GM23338 (cell line): ENCODE measurements at regions not wholly inside any gene's neighbourhood (a gene's known extent, or its start where the extent isn't known, plus 50 kb on each side); places are given as distances from the start of the nearest gene placed in this dataset.

Experiments
- ATAC-seq: fragments of 200-7000 bp; cut with Tn5 transposase; 3 replicates; pipeline ENCODE4 v1.9.1; 2020
- DNase-seq: peaks from one replicate; pipeline ENCODE4 v3.0.0-alpha.2; 2015; ENCODE audit warnings: low spot score
- H2AFZ ChIP-seq: fragments of 200-600 bp; sonication (generic); 2 replicates; pipeline ENCODE4 v1.8.0; 2016; ENCODE audit warnings: antibody characterized with exemption, mild to moderate bottlenecking, moderate library complexity
- H3F3A ChIP-seq: fragments of 200-600 bp; sonication (generic); replicated peaks from 2 replicates; pipeline ENCODE4 v1.8.0; 2017; ENCODE audit warnings: antibody characterized with exemption, mixed run types, low read depth
- H3K27ac ChIP-seq: fragments of 200-600 bp; sonication (generic); 2 replicates; pipeline ENCODE4 v1.6.1; 2016; ENCODE audit warnings: low read depth
- H3K27me3 ChIP-seq: fragments of 200-600 bp; sonication (generic); 2 replicates; pipeline ENCODE4 v1.8.0; 2016; ENCODE audit warnings: mild to moderate bottlenecking, mixed run types, moderate library complexity; ENCODE audit not compliant: insufficient read depth
- H3K36me3 ChIP-seq: fragments of 200-600 bp; sonication (generic); 2 replicates; pipeline ENCODE4 v1.8.0; 2016; ENCODE audit warnings: mild to moderate bottlenecking; ENCODE audit not compliant: insufficient read depth
- H3K4me1 ChIP-seq: fragments of 200-600 bp; sonication (generic); 2 replicates; pipeline ENCODE4 v1.8.0; 2016; ENCODE audit warnings: mild to moderate bottlenecking, moderate library complexity; ENCODE audit not compliant: insufficient read depth
- H3K4me2 ChIP-seq: fragments of 200-600 bp; sonication (generic); 2 replicates; pipeline ENCODE4 v1.7.1; 2017; ENCODE audit warnings: mixed run types
- H3K4me3 ChIP-seq: fragments of 200-600 bp; sonication (generic); 2 replicates; pipeline ENCODE4 v1.6.1; 2016; ENCODE audit warnings: mixed run types
- H3K79me2 ChIP-seq: fragments of 200-600 bp; sonication (generic); replicated peaks from 2 replicates; pipeline ENCODE4 v1.8.0; 2017; ENCODE audit warnings: mild to moderate bottlenecking; ENCODE audit not compliant: insufficient read depth
- H3K9me2 ChIP-seq: fragments of 200-600 bp; sonication (generic); 2 replicates; pipeline ENCODE4 v1.8.0; 2017; ENCODE audit not compliant: insufficient read depth
- H4K20me1 ChIP-seq: fragments of 200-600 bp; sonication (generic); replicated peaks from 2 replicates; pipeline ENCODE4 v1.8.0; 2017; ENCODE audit warnings: mild to moderate bottlenecking; ENCODE audit not compliant: insufficient read depth
- H3K27ac Mint-ChIP-seq: 2 replicates; pipeline ENCODE4 v1.8.0; 2020; ENCODE audit warnings: inconsistent platforms, mild to moderate bottlenecking, moderate library complexity, mixed read lengths
- H3K27me3 Mint-ChIP-seq: 3 replicates; pipeline ENCODE4 v1.8.0; 2022; ENCODE audit warnings: low read depth, mild to moderate bottlenecking, moderate library complexity, mixed read lengths, inconsistent platforms; ENCODE audit not compliant: insufficient read depth, poor library complexity
- H3K36me3 Mint-ChIP-seq: 3 replicates; pipeline ENCODE4 v1.8.0; 2021; ENCODE audit warnings: low read depth, mild to moderate bottlenecking, inconsistent platforms, moderate library complexity, mixed read lengths
- H3K4me1 Mint-ChIP-seq: 3 replicates; pipeline ENCODE4 v1.8.0; 2020; ENCODE audit warnings: mild to moderate bottlenecking, inconsistent platforms, mixed read lengths
- H3K4me3 Mint-ChIP-seq: 3 replicates; pipeline ENCODE4 v1.8.0; 2021; ENCODE audit warnings: moderate library complexity, mild to moderate bottlenecking, inconsistent platforms, mixed read lengths
- H3K9me3 Mint-ChIP-seq: 3 replicates; pipeline ENCODE4 v1.8.0; 2020; ENCODE audit warnings: moderate library complexity, mild to moderate bottlenecking, inconsistent platforms, mixed read lengths
- CREB1 ChIP-seq: fragments of 250-450 bp; sonication (Bioruptor Pico); IDR thresholded peaks from 2 replicates; pipeline ENCODE4 v1.5.0; 2020; ENCODE audit warnings: low read depth, mild to moderate bottlenecking, moderate library complexity
- EZH2 ChIP-seq: fragments of 200-600 bp; sonication (generic); IDR thresholded peaks from one replicate; pipeline ENCODE4 v1.8.0; 2017; ENCODE audit warnings: antibody characterized with exemption, mild to moderate bottlenecking, low read depth; ENCODE audit not compliant: unreplicated experiment
- EZH2phosphoT487 ChIP-seq: fragments of 200-600 bp; sonication (generic); IDR thresholded peaks from one replicate; pipeline ENCODE4 v1.8.1; 2018; ENCODE audit warnings: antibody characterized with exemption; ENCODE audit not compliant: unreplicated experiment
- JUNB ChIP-seq: IDR thresholded peaks from one replicate; pipeline ENCODE4 v1.6.1; 2016; ENCODE audit warnings: antibody characterized with exemption; ENCODE audit not compliant: unreplicated experiment
- NANOG ChIP-seq: IDR thresholded peaks from 2 replicates; pipeline ENCODE4 v1.6.1; 2016; ENCODE audit warnings: antibody characterized with exemption, borderline replicate concordance
- POLR2AphosphoS5 ChIP-seq: IDR thresholded peaks from 2 replicates; pipeline ENCODE4 v1.6.1; 2016; ENCODE audit warnings: antibody characterized with exemption, low read depth
- REST ChIP-seq: IDR thresholded peaks from one replicate; pipeline ENCODE4 v1.6.1; 2018; ENCODE audit warnings: antibody characterized with exemption; ENCODE audit not compliant: unreplicated experiment
- STAT1 ChIP-seq: IDR thresholded peaks from one replicate; pipeline ENCODE4 v1.6.1; 2016; ENCODE audit warnings: antibody characterized with exemption; ENCODE audit not compliant: unreplicated experiment
- ZNF114 ChIP-seq: fragments of 250-450 bp; sonication (Bioruptor Pico); IDR thresholded peaks from 2 replicates; pipeline ENCODE4 v1.5.0; 2020; ENCODE audit warnings: mild to moderate bottlenecking, moderate library complexity
- ZNF331 ChIP-seq: fragments of 250-450 bp; sonication (Bioruptor Pico); IDR thresholded peaks from 2 replicates; pipeline ENCODE4 v1.5.0; 2020; ENCODE audit warnings: low read depth, mild to moderate bottlenecking, moderate library complexity
- ZNF462 ChIP-seq: fragments of 250-450 bp; sonication (Bioruptor Pico); IDR thresholded peaks from 2 replicates; pipeline ENCODE4 v1.5.0; 2020; ENCODE audit warnings: mild to moderate bottlenecking, moderate library complexity
- TF ChIP-seq, protein P1 (sequence below): IDR thresholded peaks from 2 replicates; pipeline ENCODE4 v1.6.1; 2016; ENCODE audit warnings: antibody characterized with exemption

DNA sequence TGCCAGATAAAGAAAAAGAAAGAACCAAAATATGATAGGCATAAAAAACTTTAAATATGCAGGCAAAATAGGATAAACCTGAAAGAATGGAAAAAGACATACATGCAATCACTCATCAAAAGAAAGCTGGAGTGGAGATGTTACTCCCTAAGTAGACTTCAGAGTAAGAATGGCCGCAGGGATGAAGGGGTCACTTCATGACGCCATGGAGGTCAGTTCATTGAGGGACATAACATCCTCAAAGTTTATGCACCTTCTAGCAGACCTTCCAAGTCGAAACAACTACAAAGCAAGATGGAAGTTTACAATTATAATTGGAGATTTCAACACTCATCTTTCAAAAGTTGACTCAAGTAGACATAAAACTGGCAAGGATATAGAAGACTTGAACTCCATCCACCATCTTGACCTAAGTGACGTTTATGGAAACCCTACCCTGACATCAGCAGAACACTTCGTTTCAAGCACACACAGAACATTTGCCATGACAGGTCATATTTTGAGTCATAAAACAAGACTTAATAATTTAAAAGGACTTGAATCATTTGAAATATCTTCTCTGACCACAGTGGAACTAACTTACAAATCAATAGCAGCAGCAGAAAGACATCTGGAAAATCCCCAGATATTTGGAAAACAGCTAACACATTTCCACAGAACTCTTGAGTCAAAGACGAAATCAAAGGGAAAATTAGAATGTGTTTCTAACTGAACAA, 106.0 kb upstream of the LRPAP1 start:
- H3K4me1 ChIP-seq, result no peaks in the 10 kb centered on the region
- no peaks in the 10 kb centered on the region for H3K9me2 ChIP-seq
- no peaks in the 10 kb centered on the region for H3K36me3 Mint-ChIP-seq
- no peak overlapping the region for H3K27ac ChIP-seq
- H3K27me3 ChIP-seq, result no peaks in the 10 kb centered on the region
- H3K79me2 ChIP-seq, result no peaks in the 10 kb centered on the region
- peaks cover 20% of the 10 kb centered on the region for H3K27me3 Mint-ChIP-seq
- no peak for DNase-seq
- no peak overlapping the region for H3K4me3 Mint-ChIP-seq
- no peaks in the 10 kb centered on the region for H3K4me1 Mint-ChIP-seq
- no peak for TF ChIP-seq NANOG
- TF ChIP-seq ZNF462 (CRISPR knock-in tag), result no peak
- TF ChIP-seq ZNF114 (CRISPR knock-in tag), result no peak
- no peak for TF ChIP-seq CREB1 (CRISPR knock-in tag)
- TF ChIP-seq, protein P1, sequence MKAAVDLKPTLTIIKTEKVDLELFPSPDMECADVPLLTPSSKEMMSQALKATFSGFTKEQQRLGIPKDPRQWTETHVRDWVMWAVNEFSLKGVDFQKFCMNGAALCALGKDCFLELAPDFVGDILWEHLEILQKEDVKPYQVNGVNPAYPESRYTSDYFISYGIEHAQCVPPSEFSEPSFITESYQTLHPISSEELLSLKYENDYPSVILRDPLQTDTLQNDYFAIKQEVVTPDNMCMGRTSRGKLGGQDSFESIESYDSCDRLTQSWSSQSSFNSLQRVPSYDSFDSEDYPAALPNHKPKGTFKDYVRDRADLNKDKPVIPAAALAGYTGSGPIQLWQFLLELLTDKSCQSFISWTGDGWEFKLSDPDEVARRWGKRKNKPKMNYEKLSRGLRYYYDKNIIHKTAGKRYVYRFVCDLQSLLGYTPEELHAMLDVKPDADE, result no peak
- TF ChIP-seq REST, result no peak
- no peak for TF ChIP-seq EZH2
- no peak for TF ChIP-seq STAT1
- TF ChIP-seq JUNB, result no peak
- TF ChIP-seq POLR2AphosphoS5, result no peak
- no peak for TF ChIP-seq ZNF331 (CRISPR knock-in tag)
- no peak for TF ChIP-seq EZH2phosphoT487
- H3F3A ChIP-seq, result no peaks in the 10 kb centered on the region
- no peaks in the 10 kb centered on the region for H3K36me3 ChIP-seq
- no peaks in the 10 kb centered on the region for H4K20me1 ChIP-seq
- ATAC-seq, result no peak
- no peak overlapping the region for H3K27ac Mint-ChIP-seq
- H3K4me2 ChIP-seq, result no peak overlapping the region
- no peak overlapping the region for H3K4me3 ChIP-seq
- H3K9me3 Mint-ChIP-seq, result peaks cover 9% of the 10 kb centered on the region; the same call in 2 of the 3 replicates
- no peak overlapping the region for H2AFZ ChIP-seq
